T-cell (primary cell): ENCODE measurements at regions not wholly inside any gene's neighbourhood (a gene's known extent, or its start where the extent isn't known, plus 50 kb on each side); places are given as distances from the start of the nearest gene placed in this dataset.

ENCODE experiments used
- ATAC-seq, 4 experiments: fragments of 200-7000 bp in 3 of 4; fragments of 150-1000 bp in 1 of 4; cut with Tn5 transposase; replicated peaks in 1 of 4; 1 replicate in 3 of 4; 2 replicates in 1 of 4; pipeline ENCODE4 v1.10.0; 2021; ENCODE audit warnings: moderate library complexity in 3 of 4, mild to moderate bottlenecking in 2 of 4, moderate number of reproducible peaks in 1 of 4
- CTCF ChIA-PET, 2 donors: fragments of 300-600 bp; sonication (Branson Sonifier 250); formaldehyde crosslinking; loops; one replicate each; lab custom pipeline; 2022; ENCODE audit warnings: antibody characterized with exemption in 2 of 2; lab: Charles Lee
- POLR2A ChIA-PET, 2 donors: fragments of 300-600 bp; sonication (Branson Sonifier 250); formaldehyde crosslinking; loops; one replicate each; lab custom pipeline; 2022; ENCODE audit warnings: antibody characterized with exemption in 2 of 2; lab: Charles Lee
- DNase-seq, 35 experiments: peaks; one replicate each; pipeline versions ENCODE4 v3.0.0 to v3.0.0-alpha.2; 2013 to 2023
- H3K27ac ChIP-seq: one replicate; pipeline ENCODE4 v1.5.1; 2013; ENCODE audit warnings: low read length
- H3K27me3 ChIP-seq, 2 experiments: replicated peaks in 1 of 2; 1 replicate in 1 of 2; 2 replicates in 1 of 2; pipeline versions ENCODE4 v1.6.1 to v1.7.0; 2013; ENCODE audit warnings: low read length in 1 of 2, mixed read lengths in 1 of 2; ENCODE audit not compliant: control insufficient read depth in 2 of 2, insufficient read depth in 2 of 2; ENCODE audit errors: extremely low read depth in 1 of 2
- H3K36me3 ChIP-seq, 2 donors: 1 replicate in 1 of 2; 2 replicates in 1 of 2; pipeline versions ENCODE4 v1.6.1 to v1.7.0; 2013; ENCODE audit warnings: low read length in 1 of 2; ENCODE audit not compliant: control insufficient read depth in 2 of 2, insufficient read depth in 1 of 2; ENCODE audit errors: extremely low read depth in 1 of 2
- H3K4me1 ChIP-seq, 2 experiments: 1 replicate in 1 of 2; 2 replicates in 1 of 2; pipeline versions ENCODE4 v1.6.1 to v1.7.0; 2013; ENCODE audit warnings: low read length in 2 of 2, mixed read lengths in 1 of 2; ENCODE audit not compliant: insufficient read depth in 2 of 2, control insufficient read depth in 1 of 2; ENCODE audit errors: extremely low read depth in 1 of 2
- H3K4me3 ChIP-seq, 2 donors: 1 replicate in 1 of 2; 2 replicates in 1 of 2; pipeline versions ENCODE4 v1.5.1 to v1.7.0; 2013; ENCODE audit warnings: mild to moderate bottlenecking in 2 of 2, low read length in 1 of 2, moderate library complexity in 1 of 2; ENCODE audit not compliant: control insufficient read depth in 1 of 2; ENCODE audit errors: extremely low read depth in 1 of 2
- H3K9me3 ChIP-seq: 2 replicates; pipeline ENCODE4 v1.7.0; 2013
- H3K27ac Mint-ChIP-seq, 2 donors: one replicate each; pipeline ENCODE4 v1.8.0; 2020 to 2021; ENCODE audit warnings: mild to moderate bottlenecking in 2 of 2, mixed read lengths in 2 of 2
- H3K27me3 Mint-ChIP-seq, 2 donors: one replicate each; pipeline ENCODE4 v1.8.0; 2021 to 2022; ENCODE audit warnings: mixed read lengths in 2 of 2
- H3K36me3 Mint-ChIP-seq: one replicate; pipeline ENCODE4 v1.8.0; 2021; ENCODE audit warnings: mixed read lengths
- H3K4me1 Mint-ChIP-seq, 3 donors: one replicate each; pipeline ENCODE4 v1.8.0; 2020 to 2022; ENCODE audit warnings: mixed read lengths in 3 of 3, mild to moderate bottlenecking in 1 of 3
- H3K4me3 Mint-ChIP-seq, 3 donors: one replicate each; pipeline ENCODE4 v1.8.0; 2020 to 2022; ENCODE audit warnings: mild to moderate bottlenecking in 3 of 3, mixed read lengths in 3 of 3, moderate library complexity in 3 of 3
- H3K9me3 Mint-ChIP-seq, 3 donors: one replicate each; pipeline ENCODE4 v1.8.0; 2020 to 2022; ENCODE audit warnings: mixed read lengths in 3 of 3
- WGBS: methylation state at CpG from one replicate; pipeline ENCODE4 v1.1.5; 2013; ENCODE audit warnings: missing lambda C conversion rate; ENCODE audit not compliant: insufficient coverage; 5-methylcytosine and 5-hydroxymethylcytosine counted together

- ATAC-seq (no peak), DNase-seq (no peak)
- H3K4me1 Mint-ChIP-seq = no peaks in the 10 kb centered on the region
- H3K9me3 Mint-ChIP-seq = no peaks in the 10 kb centered on the region
- Histone ChIP-seq H3K4me1 (no peaks in the 10 kb centered on the region), H3K4me3 (no peak overlapping the region), H3K9me3 (no peaks in the 10 kb centered on the region), H3K27ac (no peak overlapping the region), H3K27me3 (no peaks in the 10 kb centered on the region), H3K36me3 (no peaks in the 10 kb centered on the region)
- no peak overlapping the region for H3K27ac Mint-ChIP-seq
- WGBS = 100% methylated on average over 1 of the region's 3 CpGs
- POLR2A ChIA-PET = no interaction called here
- no peak overlapping the region for H3K4me3 Mint-ChIP-seq
- CTCF ChIA-PET = no interaction called here
- H3K27me3 Mint-ChIP-seq = peaks cover 4 to 16% of the 10 kb centered on the region in 2 donors
- no peaks in the 10 kb centered on the region for H3K36me3 Mint-ChIP-seq
Observed at GRCh38 chr2:19731037-19731436, 170.7 kb downstream of the TTC32 start.

GRCh38 chr2:19728125-19728524 is 173.7 kb downstream of the TTC32 start:
- H3K27ac Mint-ChIP-seq = no peak overlapping the region
- Histone ChIP-seq H3K4me1 (no peaks in the 10 kb centered on the region), H3K27me3 (no peaks in the 10 kb centered on the region), H3K27ac (no peak overlapping the region), H3K9me3 (no peaks in the 10 kb centered on the region), H3K4me3 (no peak overlapping the region), H3K36me3 (no peaks in the 10 kb centered on the region)
- H3K4me3 Mint-ChIP-seq = no peak overlapping the region
- DNase-seq = no peak
- POLR2A ChIA-PET = no interaction called here
- H3K36me3 Mint-ChIP-seq = no peaks in the 10 kb centered on the region
- H3K9me3 Mint-ChIP-seq = no peaks in the 10 kb centered on the region
- no peaks in the 10 kb centered on the region for H3K4me1 Mint-ChIP-seq
- ATAC-seq = no peak
- H3K27me3 Mint-ChIP-seq = peaks cover 4 to 10% of the 10 kb centered on the region in 2 donors
- 61% methylated on average over 6 of the region's 8 CpGs for whole genome bisulfite sequencing
- CTCF ChIA-PET = no interaction called here

GRCh38 chr2:19725392-19725791 is 176.4 kb downstream of the TTC32 start:
- no peaks in the 10 kb centered on the region for H3K9me3 ChIP-seq
- no peaks in the 10 kb centered on the region for H3K4me1 ChIP-seq
- no peak overlapping the region for H3K27ac Mint-ChIP-seq
- POLR2A ChIA-PET = no interaction called here
- no peaks in the 10 kb centered on the region for H3K9me3 Mint-ChIP-seq
- ATAC-seq (no peak), DNase-seq (no peak)
- H3K4me3 ChIP-seq = no peak overlapping the region
- no peaks in the 10 kb centered on the region for H3K36me3 Mint-ChIP-seq
- no peak overlapping the region for H3K4me3 Mint-ChIP-seq
- H3K27me3 ChIP-seq = no peaks in the 10 kb centered on the region
- peaks cover 4 to 5% of the 10 kb centered on the region in 2 donors for H3K27me3 Mint-ChIP-seq
- no peak overlapping the region for H3K27ac ChIP-seq
- H3K4me1 Mint-ChIP-seq = no peaks in the 10 kb centered on the region
- H3K36me3 ChIP-seq = no peaks in the 10 kb centered on the region
- WGBS = 65% methylated on average over 2 of the region's 4 CpGs
- CTCF ChIA-PET = interaction anchor here in 1 of 2 donors (0.6 kb wide), 1 partner anchor 56 kb away, joined by 5 read pairs; no protein-coding TSS in a partner anchor

- POLR2A ChIA-PET = no interaction called here
Observed at GRCh38 chr2:19723021-19723420, 178.8 kb downstream of the TTC32 start.

GRCh38 chr2:19722531-19722971 is 179.2 kb downstream of the TTC32 start:
- Histone ChIP-seq H3K27me3 (peaks cover 0 to 6% of the 10 kb centered on the region in 2 experiments), H3K9me3 (no peaks in the 10 kb centered on the region), H3K4me1 (no peaks in the 10 kb centered on the region), H3K36me3 (no peaks in the 10 kb centered on the region), H3K27ac (no peak overlapping the region), H3K4me3 (no peak overlapping the region)
- Mint-ChIP-seq H3K9me3 (no peaks in the 10 kb centered on the region), H3K4me3 (no peak overlapping the region), H3K4me1 (no peaks in the 10 kb centered on the region), H3K36me3 (no peaks in the 10 kb centered on the region), H3K27ac (no peak overlapping the region), H3K27me3 (peaks cover 0 to 12% of the 10 kb centered on the region in 2 donors)
- CTCF ChIA-PET = no interaction called here
- POLR2A ChIA-PET = no interaction called here
- DNase-seq = no peak
- ATAC-seq = no peak
- no CpG with 5 or more reads among the region's 3 CpGs for WGBS

More at GRCh38 chr2:19723021-19723420, 178.8 kb downstream of the TTC32 start:
- H3K4me1 Mint-ChIP-seq = no peaks in the 10 kb centered on the region
- WGBS = 29% methylated on average over 1 of the region's 7 CpGs
- Histone ChIP-seq H3K4me3 (no peak overlapping the region), H3K27ac (no peak overlapping the region), H3K36me3 (no peaks in the 10 kb centered on the region), H3K4me1 (no peaks in the 10 kb centered on the region), H3K27me3 (peaks cover 0 to 4% of the 10 kb centered on the region in 2 experiments), H3K9me3 (no peaks in the 10 kb centered on the region)
- CTCF ChIA-PET = no interaction called here
- H3K27ac Mint-ChIP-seq = no peak overlapping the region
- H3K4me3 Mint-ChIP-seq = no peak overlapping the region
- H3K36me3 Mint-ChIP-seq = no peaks in the 10 kb centered on the region
- H3K27me3 Mint-ChIP-seq = peaks cover 0 to 12% of the 10 kb centered on the region in 2 donors
- DNase-seq = no peak
- no peaks in the 10 kb centered on the region for H3K9me3 Mint-ChIP-seq
- no peak for ATAC-seq

GRCh38 chr2:19720306-19720705 is 181.5 kb downstream of the TTC32 start:
- Histone ChIP-seq H3K9me3 (no peaks in the 10 kb centered on the region), H3K27me3 (peaks cover 0 to 6% of the 10 kb centered on the region in 2 experiments), H3K4me1 (no peaks in the 10 kb centered on the region), H3K27ac (no peak overlapping the region), H3K4me3 (no peak overlapping the region), H3K36me3 (no peaks in the 10 kb centered on the region)
- POLR2A ChIA-PET = no interaction called here
- 80% methylated on average over 1 of the region's 5 CpGs for WGBS
- Mint-ChIP-seq H3K4me3 (no peak overlapping the region), H3K27ac (no peak overlapping the region), H3K36me3 (no peaks in the 10 kb centered on the region), H3K9me3 (no peaks in the 10 kb centered on the region), H3K4me1 (no peaks in the 10 kb centered on the region), H3K27me3 (peaks cover 8 to 10% of the 10 kb centered on the region in 2 donors)
- CTCF ChIA-PET = no interaction called here
- ATAC-seq (no peak), DNase-seq (no peak)

GRCh38 chr2:19719540-19719939 is 182.2 kb downstream of the TTC32 start:
- H3K27ac ChIP-seq = no peak overlapping the region
- no peaks in the 10 kb centered on the region for H3K36me3 ChIP-seq
- Mint-ChIP-seq H3K9me3 (no peaks in the 10 kb centered on the region), H3K4me3 (no peak overlapping the region), H3K27me3 (peaks cover 8 to 10% of the 10 kb centered on the region in 2 donors), H3K27ac (no peak overlapping the region), H3K4me1 (no peaks in the 10 kb centered on the region), H3K36me3 (no peaks in the 10 kb centered on the region)
- no peaks in the 10 kb centered on the region for H3K4me1 ChIP-seq
- no peaks in the 10 kb centered on the region for H3K9me3 ChIP-seq
- ChIA-PET POLR2A (no interaction called here), CTCF (no interaction called here)
- 66% methylated on average over 4 of the region's 5 CpGs for WGBS
- peaks cover 0 to 6% of the 10 kb centered on the region in 2 experiments for H3K27me3 ChIP-seq
- H3K4me3 ChIP-seq = no peak overlapping the region
- ATAC-seq (no peak), DNase-seq (no peak)
